NCI-H82 (cell line): ENCODE measurements at regions not wholly inside any gene's neighbourhood (a gene's known extent, or its start where the extent isn't known, plus 50 kb on each side); places are given as distances from the start of the nearest gene placed in this dataset.

ENCODE experiments used
- DNase-seq: peaks from one replicate; lab custom pipeline; 2025; lab: John Stamatoyannopoulos, UW

DNA sequence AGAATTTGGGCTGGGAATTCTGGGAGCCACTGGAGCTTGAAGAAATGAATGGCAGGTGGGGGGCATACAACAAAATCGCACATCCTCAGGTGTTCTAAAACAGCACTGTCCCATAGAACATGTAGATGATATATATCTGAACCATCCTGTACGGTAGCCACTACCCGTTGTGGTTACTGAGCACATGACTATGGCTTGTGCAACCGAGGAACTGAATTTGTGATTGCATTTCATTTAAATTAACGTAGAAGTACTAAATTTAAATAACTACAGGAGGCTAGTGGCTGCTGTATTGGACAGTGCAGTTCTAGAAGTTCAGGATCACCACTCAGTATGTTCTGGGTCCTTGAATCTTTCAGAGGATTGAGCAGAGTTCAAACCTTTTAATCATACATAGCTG, 172.4 kb downstream of the PHETA1 start:
- DNase-seq: no peak

DNA sequence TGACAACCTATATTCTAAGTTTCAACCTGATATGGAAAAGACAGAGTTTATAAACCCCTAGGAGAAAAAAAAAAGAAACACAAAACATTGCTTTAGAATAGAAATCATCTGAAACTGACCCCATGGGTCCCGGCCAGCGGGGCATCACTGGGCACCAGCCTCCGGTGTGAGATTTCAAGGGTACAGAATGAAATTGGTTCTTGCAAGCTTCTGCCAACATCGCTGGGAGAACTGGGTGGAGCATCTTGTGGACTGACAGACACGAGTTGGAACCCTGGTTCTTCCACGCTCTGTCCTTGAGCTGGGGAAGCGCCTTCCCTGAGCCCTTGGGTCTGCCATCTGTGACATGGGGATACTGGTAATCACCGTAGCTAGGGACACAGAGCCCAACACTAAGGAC, 173.6 kb downstream of the PHETA1 start:
- DNase-seq: peak; percentile 21

DNA sequence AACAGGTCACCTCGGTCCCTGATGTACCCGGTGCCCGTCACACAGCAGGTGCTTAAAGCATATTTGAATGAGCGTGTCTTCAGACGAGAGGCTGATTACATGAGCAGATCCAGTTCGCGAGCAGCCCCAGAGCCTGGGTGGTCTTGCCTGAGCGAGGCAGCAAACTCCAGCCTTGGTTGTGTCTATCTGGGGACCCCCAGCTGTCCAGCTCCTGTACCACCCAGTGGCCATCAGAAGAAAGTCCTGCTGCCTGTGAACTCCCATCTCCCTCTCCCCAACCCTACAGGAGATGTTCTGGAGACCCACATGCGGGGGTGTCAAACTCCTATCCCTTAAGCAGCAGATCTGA, 174.2 kb downstream of the PHETA1 start:
- DNase-seq: no peak

DNA sequence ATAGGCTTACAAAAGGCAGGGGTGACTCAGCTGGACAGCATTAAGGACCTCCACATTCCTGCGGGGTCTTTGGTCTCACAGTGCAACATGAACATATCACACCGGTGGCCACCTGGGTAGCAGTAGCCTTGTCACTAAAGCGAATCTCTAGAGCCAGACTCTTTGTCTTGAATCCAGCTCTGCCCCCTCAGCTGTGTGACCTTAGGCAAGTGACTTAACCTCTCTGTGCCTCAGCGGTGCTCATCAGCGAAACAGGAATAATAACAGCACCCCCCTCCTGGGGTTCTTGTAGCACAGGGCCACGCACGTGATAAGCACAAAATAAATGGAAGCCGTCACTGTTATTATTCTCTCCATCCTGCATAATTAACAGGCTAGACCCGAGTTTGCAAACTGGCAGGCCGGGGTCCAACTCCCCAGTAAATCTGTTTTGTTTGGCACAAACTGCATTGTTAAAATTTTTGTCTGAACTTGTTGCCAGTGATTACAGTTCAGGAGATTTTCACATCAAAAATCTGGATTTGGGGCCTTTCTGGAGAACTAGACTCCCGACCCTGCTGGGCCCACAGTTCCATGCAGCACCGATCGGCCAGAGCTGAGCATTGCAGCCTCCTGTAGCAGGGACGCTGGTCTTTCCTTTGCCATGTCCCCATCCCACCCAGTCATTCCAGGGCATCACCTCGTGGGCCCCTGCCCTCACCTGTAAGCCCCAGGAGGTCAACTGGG, 174.8 kb downstream of the PHETA1 start:
- DNase-seq: no peak

GRCh38 chr12:111193496-111193895, 175.4 kb downstream of the PHETA1 start:
- DNase-seq: no peak

- no peak for DNase-seq
These were observed 175.8 kb downstream of the PHETA1 start for GRCh38 chr12:111193067-111193466.

DNA sequence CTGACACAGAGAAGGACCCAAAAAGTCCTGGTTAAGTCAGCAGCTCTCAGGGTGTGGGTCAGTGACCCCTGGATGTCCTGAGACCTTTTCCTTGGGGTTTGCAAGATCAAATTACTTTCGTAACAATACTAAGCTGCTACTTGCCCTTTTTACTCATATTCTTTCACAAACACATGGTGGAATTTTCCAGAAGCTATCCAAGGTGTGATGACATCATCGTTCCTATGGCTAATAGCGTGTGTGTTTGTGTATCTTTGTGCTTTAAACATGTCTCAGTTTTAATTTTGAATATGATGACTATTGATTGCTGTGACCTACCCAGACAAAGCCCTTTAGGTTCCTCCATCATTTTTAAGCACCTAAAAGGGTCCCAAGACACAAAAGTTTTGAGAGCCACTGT, 176.2 kb downstream of the PHETA1 start:
- DNase-seq: no peak

- DNase-seq: no peak
These were observed 178.0 kb downstream of the PHETA1 start for GRCh38 chr12:111190741-111191526.

DNA sequence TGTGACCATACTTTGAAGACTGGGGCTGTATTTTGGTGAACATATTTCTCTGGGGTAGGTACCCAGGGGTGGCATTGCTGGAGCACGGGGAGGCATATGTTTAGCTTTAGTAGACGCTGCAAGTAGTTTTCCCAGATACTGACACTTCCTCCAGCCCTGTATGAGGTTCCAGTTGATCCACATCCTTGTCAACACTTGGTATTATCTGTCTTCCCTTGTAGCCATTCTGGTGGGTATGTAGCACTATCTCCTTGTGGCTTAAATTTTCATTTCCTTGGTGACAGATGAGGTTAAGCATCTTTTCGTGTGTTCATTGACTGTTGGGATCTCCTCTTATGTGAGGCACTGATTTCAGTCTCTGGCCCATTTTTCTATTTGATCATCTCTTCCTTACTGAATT, 179.1 kb downstream of the PHETA1 start:
- no peak for DNase-seq

- DNase-seq: no peak
These were observed 180.5 kb downstream of the PHETA1 start for GRCh38 chr12:111188436-111188835.

- no peak for DNase-seq
These were observed 182.5 kb downstream of the PHETA1 start for GRCh38 chr12:111186347-111186746.

DNA sequence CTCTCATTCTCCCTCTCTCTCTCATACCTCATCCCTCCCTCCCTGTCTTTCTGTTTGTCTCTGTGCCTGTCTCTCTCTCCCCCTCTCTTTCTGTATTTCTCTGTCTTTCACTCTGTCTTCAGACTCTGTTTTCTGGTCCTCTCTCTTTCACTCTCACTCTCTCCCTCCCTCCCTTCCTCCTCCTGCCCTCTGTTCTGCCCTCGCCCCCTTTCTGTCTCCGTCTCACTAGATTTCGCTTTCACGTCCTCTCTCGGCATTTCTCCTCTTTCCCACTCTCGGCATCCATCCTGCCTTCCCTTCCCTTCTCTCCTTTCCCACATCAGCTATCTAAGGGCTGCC, 183.0 kb downstream of the PHETA1 start:
- no peak for DNase-seq

DNA sequence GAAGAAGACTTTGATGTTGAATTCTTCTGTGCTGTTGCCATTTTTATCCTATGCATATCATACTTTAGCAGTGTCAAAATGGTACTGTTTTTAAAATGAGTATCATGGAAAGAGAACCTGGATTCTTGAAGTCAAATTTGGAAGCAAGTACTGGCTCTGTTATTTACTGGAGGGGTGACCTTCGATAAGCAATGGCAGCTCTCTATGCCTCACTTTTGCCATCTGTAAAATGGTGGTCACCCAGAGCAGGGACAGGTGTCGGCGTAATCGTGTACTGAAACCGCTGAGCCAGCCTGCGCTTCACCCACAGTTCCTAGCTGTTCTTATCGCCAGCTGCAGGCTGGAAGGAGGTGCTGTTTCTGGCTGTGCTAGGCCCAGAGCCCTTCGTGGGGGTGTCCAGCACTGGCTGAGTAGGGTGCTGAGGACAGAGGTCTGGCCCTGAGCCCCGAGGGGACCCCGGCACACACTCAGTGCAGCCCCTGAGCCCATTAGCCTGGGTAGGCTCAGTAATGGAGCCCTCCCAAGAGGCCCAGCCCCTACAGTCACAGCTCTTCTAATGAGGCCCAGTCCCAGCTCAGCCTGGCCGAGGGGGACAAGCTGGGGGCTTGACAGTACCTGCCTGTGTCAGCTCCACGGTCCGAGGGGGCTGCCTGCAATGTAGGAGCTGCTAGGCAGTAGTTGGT, 183.5 kb downstream of the PHETA1 start:
- DNase-seq: no peak

- no peak for DNase-seq
These were observed 184.7 kb downstream of the PHETA1 start for GRCh38 chr12:111184161-111184560.

GRCh38 chr12:111183094-111183493, 185.8 kb downstream of the PHETA1 start:
- no peak for DNase-seq

DNA sequence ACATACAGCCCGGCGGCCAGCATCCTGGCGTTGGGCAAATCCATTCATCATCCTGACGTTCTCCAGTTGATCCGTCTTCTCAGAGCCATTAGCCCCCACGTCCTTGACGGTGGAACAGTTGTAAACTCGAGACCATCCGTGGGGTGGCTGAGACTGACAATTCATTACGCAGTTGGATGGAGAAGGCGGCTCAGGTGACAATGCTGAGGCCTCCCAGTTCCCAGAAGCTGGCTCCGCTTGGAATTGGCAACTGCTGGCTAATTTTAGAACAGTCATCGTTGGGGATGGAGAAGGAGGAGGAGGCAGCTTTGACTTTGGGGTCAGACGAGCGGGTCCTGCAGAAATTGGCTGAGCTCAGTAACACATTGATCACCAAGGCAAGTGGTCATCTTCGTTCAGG, 186.5 kb downstream of the PHETA1 start:
- DNase-seq: peak; percentile 48

DNA sequence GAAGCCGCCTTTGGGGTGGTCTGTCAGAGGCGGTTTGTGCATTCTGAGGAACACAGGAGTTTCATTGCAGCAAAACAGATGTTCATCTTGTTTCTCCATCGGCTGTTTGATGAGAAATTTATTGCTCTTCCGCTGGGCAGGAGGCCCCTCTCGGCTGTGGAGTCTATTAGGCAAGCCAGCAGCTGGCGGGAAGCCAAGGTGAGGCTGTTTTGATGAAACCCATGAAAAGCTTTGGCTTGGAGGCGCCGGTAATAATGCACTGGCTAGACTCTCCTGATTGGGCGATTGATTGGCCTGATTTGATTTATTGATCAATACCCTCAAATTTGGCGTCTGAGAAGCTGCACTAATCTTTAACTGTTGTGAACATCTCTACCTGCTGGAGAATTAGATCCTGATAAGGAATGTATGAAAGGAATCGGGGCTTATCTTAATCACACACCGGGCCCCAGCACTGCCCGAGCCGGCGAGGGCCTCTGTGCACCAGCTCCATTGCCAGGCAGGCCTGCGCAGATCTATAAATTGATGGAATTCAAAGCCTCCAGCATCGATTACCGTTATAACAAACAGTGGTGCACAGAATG, 187.7 kb downstream of the PHETA1 start:
- DNase-seq: peak; percentile 95

DNA sequence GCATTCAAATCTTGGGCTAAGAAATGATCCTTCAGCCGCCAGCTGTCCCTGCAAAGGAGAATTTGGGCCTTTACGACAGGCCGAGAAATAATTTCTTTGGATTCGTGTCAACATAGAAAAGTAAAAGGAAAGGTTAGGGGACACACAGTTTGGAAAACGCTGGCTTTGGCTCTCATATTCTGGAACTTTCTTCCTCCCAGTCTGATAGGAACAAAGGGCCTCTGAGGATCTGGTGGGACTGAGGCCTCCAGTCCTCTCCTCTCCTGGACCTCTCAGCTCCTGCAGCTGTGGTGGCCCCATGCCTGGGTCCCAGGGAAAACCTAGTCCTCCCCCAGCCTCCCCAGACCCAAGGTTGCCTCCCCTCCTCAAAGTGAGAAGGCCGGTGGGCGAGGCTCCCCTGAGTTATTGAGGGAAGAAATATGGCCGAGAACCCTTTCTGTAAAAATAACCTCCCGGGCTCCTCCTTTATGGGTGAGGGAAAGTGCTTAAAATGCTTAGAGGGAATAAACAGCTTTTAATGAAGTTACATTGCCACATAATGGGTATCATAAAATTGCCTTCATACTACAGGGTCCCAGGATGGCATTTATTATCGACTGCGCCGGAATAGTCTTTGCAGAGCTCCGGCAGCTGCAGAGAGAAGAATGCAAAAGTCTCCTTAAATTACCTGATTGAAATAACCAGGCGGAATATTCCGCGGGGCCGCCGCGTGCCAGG, 188.3 kb downstream of the PHETA1 start:
- DNase-seq: peak; percentile 43

GRCh38 chr12:111178181-111179081, 190.5 kb downstream of the PHETA1 start:
- no peak for DNase-seq

GRCh38 chr12:111175396-111176094, 193.3 kb downstream of the PHETA1 start:
- DNase-seq: no peak

GRCh38 chr12:111174961-111175345, 193.9 kb downstream of the PHETA1 start:
- DNase-seq: no peak
